Neuron (in vitro differentiated cells): ENCODE measurements at regions not wholly inside any gene's neighbourhood (a gene's known extent, or its start where the extent isn't known, plus 50 kb on each side); places are given as distances from the start of the nearest gene placed in this dataset.

Experiments used
- H2AFZ ChIP-seq: one replicate; pipeline ENCODE4 v1.6.1; 2013; ENCODE audit warnings: low read depth, mild to moderate bottlenecking, inconsistent platforms, low read length, moderate library complexity
- H3K27me3 ChIP-seq: one replicate; pipeline ENCODE4 v1.6.1; 2013; ENCODE audit warnings: low read length; ENCODE audit not compliant: insufficient read depth
- H3K36me3 ChIP-seq: one replicate; pipeline ENCODE4 v1.6.1; 2013; ENCODE audit warnings: low read length; ENCODE audit not compliant: insufficient read depth
- H3K4me1 ChIP-seq: one replicate; pipeline ENCODE4 v1.6.1; 2013; ENCODE audit warnings: low read length; ENCODE audit not compliant: insufficient read depth
- H3K4me3 ChIP-seq: 2 replicates; pipeline ENCODE4 v1.5.1; 2013; ENCODE audit warnings: mild to moderate bottlenecking, low read length, moderate library complexity
- H3K9me3 ChIP-seq: one replicate; pipeline ENCODE4 v1.6.1; 2013; ENCODE audit warnings: low read length

GRCh38 chr13:78762825-78763224, 103.9 kb upstream of the OBI1 start:
- Histone ChIP-seq H2AFZ (no peak overlapping the region), H3K27me3 (no peaks in the 10 kb centered on the region), H3K36me3 (no peaks in the 10 kb centered on the region), H3K4me1 (no peaks in the 10 kb centered on the region), H3K4me3 (no peak overlapping the region), H3K9me3 (no peaks in the 10 kb centered on the region)

GRCh38 chr13:78759704-78760103, 100.7 kb upstream of the OBI1 start:
- Histone ChIP-seq H3K9me3 (no peaks in the 10 kb centered on the region), H3K36me3 (no peaks in the 10 kb centered on the region), H3K27me3 (no peaks in the 10 kb centered on the region), H3K4me1 (no peaks in the 10 kb centered on the region), H3K4me3 (no peak overlapping the region), H2AFZ (no peak overlapping the region)

DNA sequence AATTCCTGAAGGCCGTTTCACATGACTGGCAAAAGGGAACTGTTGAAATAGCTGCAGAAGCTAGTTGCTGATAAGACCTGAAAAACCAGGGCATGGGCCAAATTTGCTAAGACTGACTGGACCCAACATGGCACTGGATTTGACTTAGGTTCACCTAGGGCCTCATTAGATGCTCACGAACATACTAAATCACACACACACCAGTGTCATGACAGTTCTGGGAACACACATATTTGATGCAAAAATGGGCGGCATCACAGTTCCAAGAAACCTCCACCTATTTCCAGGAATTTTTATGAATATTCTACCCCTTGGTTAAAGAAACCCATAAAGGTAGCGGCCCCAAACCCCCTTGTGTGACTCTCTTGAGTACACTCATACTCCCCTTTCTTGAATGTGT, 99.6 kb upstream of the OBI1 start:
- Histone ChIP-seq H3K27me3 (no peaks in the 10 kb centered on the region), H3K9me3 (no peaks in the 10 kb centered on the region), H3K4me3 (no peak overlapping the region)

DNA sequence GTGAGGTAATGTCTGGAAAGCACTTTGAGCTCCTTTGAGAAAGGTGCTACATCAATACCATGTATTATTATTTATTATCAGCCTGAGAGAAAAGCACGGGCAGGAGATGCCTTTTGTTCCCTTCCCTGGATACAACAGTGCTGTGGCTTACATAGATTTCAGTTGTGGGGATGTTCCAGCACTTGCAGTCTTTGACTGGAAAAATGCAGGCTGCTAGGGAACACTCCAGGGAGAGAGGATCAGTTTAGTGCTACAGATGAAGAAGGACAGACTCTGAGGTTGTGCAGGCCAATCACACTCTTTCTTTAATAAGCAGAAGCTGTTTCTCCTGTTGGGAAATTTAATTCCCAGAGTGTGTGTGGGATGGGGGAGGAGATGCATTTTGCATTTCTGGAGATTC, 94.5 kb upstream of the OBI1 start:
- Histone ChIP-seq H3K4me1 (no peaks in the 10 kb centered on the region), H3K36me3 (no peaks in the 10 kb centered on the region), H3K4me3 (no peak overlapping the region), H2AFZ (no peak overlapping the region), H3K27me3 (peaks cover 3% of the 10 kb centered on the region), H3K9me3 (no peaks in the 10 kb centered on the region)

More for the DNA sequence above, 99.6 kb upstream of the OBI1 start:
- Histone ChIP-seq H2AFZ (no peak overlapping the region), H3K4me1 (no peaks in the 10 kb centered on the region), H3K36me3 (no peaks in the 10 kb centered on the region)

GRCh38 chr13:78750735-78751134, 91.8 kb upstream of the OBI1 start:
- no peak overlapping the region for H3K4me3 ChIP-seq
- H3K27me3 ChIP-seq: peaks cover 3% of the 10 kb centered on the region

GRCh38 chr13:78743973-78744372, 85.0 kb upstream of the OBI1 start:
- H2AFZ ChIP-seq: no peak overlapping the region
- H3K36me3 ChIP-seq: no peaks in the 10 kb centered on the region
- no peak overlapping the region for H3K4me3 ChIP-seq
- no peaks in the 10 kb centered on the region for H3K9me3 ChIP-seq
- no peaks in the 10 kb centered on the region for H3K4me1 ChIP-seq
- no peaks in the 10 kb centered on the region for H3K27me3 ChIP-seq

More at GRCh38 chr13:78750735-78751134, 91.8 kb upstream of the OBI1 start:
- Histone ChIP-seq H3K9me3 (no peaks in the 10 kb centered on the region), H3K4me1 (no peaks in the 10 kb centered on the region), H3K36me3 (no peaks in the 10 kb centered on the region), H2AFZ (no peak overlapping the region)

GRCh38 chr13:78742659-78743058, 83.7 kb upstream of the OBI1 start:
- Histone ChIP-seq H2AFZ (no peak overlapping the region), H3K4me3 (no peak overlapping the region), H3K27me3 (no peaks in the 10 kb centered on the region), H3K36me3 (no peaks in the 10 kb centered on the region), H3K9me3 (no peaks in the 10 kb centered on the region), H3K4me1 (no peaks in the 10 kb centered on the region)

- Histone ChIP-seq H3K4me3 (no peak overlapping the region), H2AFZ (no peak overlapping the region), H3K4me1 (no peaks in the 10 kb centered on the region), H3K27me3 (peaks cover 2% of the 10 kb centered on the region), H3K36me3 (no peaks in the 10 kb centered on the region), H3K9me3 (no peaks in the 10 kb centered on the region)
Observed at GRCh38 chr13:78736142-78736541, 77.2 kb upstream of the OBI1 start.

- Histone ChIP-seq H3K36me3 (no peaks in the 10 kb centered on the region), H3K4me1 (no peaks in the 10 kb centered on the region), H2AFZ (no peak overlapping the region), H3K9me3 (no peaks in the 10 kb centered on the region), H3K4me3 (no peak overlapping the region), H3K27me3 (peaks cover 2% of the 10 kb centered on the region)
Observed at GRCh38 chr13:78732445-78733017, 73.6 kb upstream of the OBI1 start.

DNA sequence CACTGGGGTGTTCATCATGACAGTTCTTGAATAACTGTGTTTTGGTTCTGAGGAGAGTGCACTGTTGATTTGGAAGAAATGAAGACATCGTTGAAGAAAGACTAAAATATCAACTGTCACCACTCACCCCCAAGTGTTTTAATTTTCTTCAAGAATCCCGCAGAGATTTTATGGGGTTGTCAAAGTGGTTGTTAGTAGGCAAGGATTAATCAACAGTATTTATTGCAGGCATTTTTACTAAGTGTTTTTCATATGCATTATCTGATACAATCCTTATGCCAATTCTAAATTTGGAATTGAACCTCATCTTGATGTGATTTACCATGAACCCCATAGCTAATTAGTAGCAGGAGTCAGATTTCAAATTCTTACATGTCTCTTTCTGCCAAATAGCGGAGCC, 63.7 kb upstream of the OBI1 start:
- H3K9me3 ChIP-seq: no peaks in the 10 kb centered on the region
- no peaks in the 10 kb centered on the region for H3K36me3 ChIP-seq
- H3K4me3 ChIP-seq: no peak overlapping the region
- H3K27me3 ChIP-seq: no peaks in the 10 kb centered on the region
- no peak overlapping the region for H2AFZ ChIP-seq
- no peaks in the 10 kb centered on the region for H3K4me1 ChIP-seq

DNA sequence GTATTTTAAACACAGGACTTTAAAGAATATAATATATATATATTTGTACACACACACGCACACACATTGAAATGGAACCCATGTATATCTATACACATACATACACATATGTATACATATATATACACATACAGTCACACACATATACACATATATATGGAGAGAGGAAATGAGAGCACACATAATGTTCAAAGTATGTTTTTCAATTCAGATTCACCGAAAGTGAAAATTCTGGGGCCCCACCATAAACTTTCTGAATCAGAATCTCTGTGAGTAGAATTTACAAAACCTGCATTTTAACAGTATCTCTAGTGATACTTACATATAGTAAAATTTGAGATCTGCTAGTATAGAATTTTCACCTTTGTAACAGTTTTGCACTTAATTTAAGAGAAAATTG, 60.4 kb upstream of the OBI1 start:
- H3K27me3 ChIP-seq: no peaks in the 10 kb centered on the region
- peaks cover 3% of the 10 kb centered on the region for H3K4me1 ChIP-seq
- H2AFZ ChIP-seq: no peak overlapping the region

DNA sequence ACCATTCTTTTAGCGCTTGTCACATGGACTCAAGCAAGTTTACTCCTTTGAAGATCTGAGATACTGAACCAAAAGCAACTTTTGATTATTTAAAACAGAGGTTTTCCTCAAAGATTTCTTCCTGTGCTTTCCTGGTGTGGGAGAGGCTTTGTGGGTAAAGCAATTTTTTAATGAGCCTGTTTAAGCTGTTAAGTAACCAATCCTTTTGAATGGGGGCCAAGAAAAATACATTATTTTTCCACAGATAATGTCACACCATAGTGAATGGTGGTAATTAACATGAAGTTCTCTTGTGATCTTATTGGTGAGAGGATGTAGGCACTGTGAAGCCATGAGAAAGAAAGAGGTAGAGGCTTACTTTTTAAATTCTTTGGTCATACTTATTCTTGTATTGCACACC, 55.8 kb upstream of the OBI1 start:
- peaks cover 14% of the 10 kb centered on the region for H3K4me1 ChIP-seq
- no peak overlapping the region for H2AFZ ChIP-seq
- H3K36me3 ChIP-seq: no peaks in the 10 kb centered on the region
- no peak overlapping the region for H3K4me3 ChIP-seq
- no peaks in the 10 kb centered on the region for H3K9me3 ChIP-seq
- H3K27me3 ChIP-seq: no peaks in the 10 kb centered on the region

More for the DNA sequence above, 60.4 kb upstream of the OBI1 start:
- Histone ChIP-seq H3K36me3 (no peaks in the 10 kb centered on the region), H3K4me3 (no peak overlapping the region), H3K9me3 (no peaks in the 10 kb centered on the region)

- peaks cover 19% of the 10 kb centered on the region for H3K4me1 ChIP-seq
- H3K27me3 ChIP-seq: no peaks in the 10 kb centered on the region
- H3K9me3 ChIP-seq: no peaks in the 10 kb centered on the region
- H3K36me3 ChIP-seq: no peaks in the 10 kb centered on the region
- no peak overlapping the region for H2AFZ ChIP-seq
- no peak overlapping the region for H3K4me3 ChIP-seq
Observed at GRCh38 chr13:78712831-78713230, 53.9 kb upstream of the OBI1 start.

DNA sequence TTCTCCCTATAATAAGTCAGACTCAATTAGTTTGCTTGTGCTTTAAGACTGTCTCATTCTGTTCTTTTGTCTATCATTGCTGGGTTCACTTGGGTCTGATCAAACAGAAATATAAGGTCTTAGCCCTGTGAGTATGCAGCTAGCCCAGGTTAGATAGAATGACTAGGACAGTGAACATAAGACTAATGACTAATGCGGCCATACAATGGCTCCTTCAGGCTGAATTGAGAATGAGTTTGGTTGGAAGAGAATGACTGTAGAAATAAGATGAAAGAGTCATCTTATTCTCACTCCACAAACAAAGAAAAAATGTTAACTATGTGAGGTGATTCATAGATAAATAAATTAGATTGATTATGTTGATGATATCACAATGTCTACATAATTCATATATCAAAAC, 50.1 kb upstream of the OBI1 start:
- Histone ChIP-seq H3K36me3 (no peaks in the 10 kb centered on the region), H2AFZ (no peak overlapping the region), H3K4me3 (no peak overlapping the region), H3K27me3 (no peaks in the 10 kb centered on the region), H3K9me3 (no peaks in the 10 kb centered on the region), H3K4me1 (peaks cover 14% of the 10 kb centered on the region)
